ENCODE measurements at regions not wholly inside any gene's neighbourhood (a gene's known extent, or its start where the extent isn't known, plus 50 kb on each side); places are given as distances from the start of the nearest gene placed in this dataset.

DNA sequence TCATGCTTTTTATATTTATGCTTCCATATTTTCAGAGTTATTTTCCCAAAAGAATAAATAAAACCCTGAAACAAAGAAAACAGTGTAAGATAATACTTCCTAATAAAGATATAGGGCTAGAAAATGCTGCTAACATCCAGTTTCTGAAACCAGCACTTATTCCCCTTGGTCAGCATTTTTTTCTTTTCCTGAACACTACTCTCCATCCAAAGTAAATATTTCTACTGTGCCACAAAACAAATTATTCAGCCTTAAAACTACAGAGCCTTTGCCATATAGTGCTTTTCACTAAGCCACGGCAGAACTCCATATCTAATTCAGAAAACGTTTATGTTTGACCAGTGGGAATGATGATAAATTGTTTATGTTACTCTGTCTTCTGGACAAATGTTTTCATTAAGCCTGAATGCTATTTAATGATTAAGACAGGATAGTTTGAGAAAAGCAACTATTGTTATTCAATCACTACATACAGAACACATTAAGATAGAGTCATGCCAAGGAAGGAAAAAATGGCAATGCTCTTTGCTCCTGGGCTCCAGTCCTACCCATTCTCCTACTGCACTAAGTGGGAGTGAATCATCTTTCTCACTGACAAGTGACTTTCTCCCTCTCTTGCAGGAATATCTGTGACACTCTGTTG lies 723.9 kb downstream of the FAT4 start:
- no peak for DNase-seq (ENCODE audit: low read depth)

DNA sequence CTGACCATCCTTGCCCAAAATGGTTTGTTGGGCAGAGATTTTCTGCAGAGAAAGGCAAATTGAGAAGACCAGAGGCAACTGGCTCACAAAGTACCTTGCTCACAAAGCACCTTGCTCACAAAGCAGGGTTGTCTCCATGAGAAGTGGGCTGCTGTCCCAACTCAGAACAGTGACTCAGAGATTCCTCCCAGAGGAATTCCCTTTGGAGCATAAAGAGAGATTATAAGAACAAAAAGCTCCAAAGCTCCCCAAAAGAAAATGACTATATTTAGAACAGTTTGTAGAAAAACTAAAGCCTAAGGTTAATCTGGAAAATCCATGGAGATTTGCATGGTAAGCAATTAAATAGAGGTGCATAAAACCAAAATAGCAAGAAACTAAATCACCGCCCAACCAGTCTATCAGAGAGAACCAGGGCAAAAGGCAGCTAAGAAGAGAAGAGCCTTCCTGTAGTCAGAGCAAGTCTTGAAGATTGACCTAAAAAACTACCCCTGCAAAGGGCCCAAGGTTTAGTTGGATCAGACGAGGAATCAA lies 731.4 kb downstream of the FAT4 start:
- DNase-seq (ENCODE audit: low read depth), result no peak

DNA sequence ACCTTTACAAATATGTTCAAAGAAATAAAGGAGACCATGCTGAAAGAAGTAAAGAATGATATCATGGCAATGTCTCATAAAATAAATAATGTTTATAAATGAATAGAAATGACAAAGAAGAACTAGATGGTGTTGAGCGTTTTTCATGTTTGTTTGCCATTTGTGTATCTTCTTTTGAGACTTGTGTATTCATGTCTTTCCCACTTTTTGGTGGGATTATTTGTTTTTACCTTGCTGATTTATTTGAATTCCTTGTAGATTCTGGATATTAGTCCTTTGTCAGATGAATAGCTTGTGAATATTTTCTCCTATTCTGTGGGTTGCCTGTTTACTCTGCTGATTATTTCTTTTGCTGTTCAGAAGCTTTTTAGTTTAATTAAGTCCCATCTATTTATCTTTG lies 732.4 kb downstream of the FAT4 start:
- no peak for DNase-seq (ENCODE audit: low read depth)

DNA sequence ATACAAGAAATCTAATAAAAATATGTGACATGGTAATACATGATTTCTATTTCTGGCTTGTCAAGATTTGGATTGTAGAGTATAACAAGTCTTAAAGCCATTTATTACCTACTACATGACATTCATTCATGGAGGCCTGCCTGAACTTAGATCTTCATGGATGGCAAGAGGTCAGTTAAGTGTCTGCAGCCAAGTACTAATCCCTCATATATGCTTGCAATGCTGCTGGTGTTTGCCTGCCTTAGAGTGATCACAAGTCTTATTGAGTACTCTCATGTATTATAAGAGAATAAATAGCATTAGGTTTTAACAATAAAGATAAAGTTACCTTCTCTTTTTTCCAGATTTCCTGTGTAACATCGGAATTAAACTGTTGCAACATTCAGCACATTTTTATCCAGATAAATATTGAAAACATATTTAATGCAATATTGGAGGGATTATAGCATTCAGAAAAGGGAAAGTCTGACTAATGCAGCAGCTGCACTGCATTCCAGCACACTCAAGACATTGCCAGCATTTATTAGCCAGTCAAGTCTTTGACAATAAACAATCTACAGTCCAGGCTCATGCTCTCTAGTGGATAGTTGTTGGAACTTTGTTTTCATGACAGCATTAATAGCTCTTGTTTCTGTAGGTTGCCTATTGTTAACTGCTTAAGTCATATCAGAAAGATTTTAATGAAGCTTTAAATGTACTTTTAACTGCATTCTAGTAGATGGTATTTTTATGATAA lies 737.1 kb downstream of the FAT4 start:
- no peak for DNase-seq (ENCODE audit: low read depth)

DNA sequence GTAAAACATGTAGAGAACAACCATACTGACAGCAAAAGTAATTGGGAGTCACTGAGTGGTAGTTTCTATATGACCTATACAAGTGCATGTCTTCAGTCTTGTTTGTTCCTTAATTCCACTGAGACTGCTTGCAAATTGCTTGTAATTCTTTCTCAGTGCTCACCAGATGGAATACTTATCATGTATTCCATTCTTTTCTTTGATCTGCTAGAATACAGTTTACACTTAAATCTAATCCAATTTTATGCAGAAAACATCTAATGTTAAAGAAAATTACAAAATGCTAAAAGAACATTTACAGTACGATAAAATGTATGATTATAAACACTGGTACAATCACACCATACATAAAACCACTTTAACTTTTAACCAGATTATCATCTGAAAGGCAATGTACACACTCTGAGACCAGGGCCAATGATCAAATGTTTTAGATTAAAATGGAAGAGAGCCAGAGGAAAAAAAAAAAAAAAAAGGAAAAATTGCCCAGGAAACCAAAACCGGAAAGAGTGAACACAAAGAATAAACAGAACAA lies 741.4 kb downstream of the FAT4 start:
- no peak for DNase-seq (ENCODE audit: low read depth)

DNA sequence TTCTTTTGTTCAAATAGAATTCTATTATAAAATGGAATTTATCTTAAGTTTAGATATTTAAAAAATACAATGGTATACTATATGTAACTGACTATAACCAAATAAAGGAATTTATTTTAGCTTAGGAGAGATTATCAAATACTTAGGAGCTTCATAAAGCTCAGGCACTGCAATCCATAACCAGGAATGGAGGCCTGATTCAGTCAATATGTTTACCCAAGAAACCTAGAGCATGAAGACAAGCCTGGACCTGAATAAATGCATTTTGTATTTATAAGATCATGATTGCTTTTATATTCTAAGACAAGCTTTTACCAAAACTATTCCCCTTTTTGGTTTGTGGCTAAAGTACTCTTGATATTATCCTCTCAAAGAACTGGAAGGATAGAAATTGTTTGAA lies 742.6 kb downstream of the FAT4 start:
- DNase-seq (ENCODE audit: low read depth), result no peak

DNA sequence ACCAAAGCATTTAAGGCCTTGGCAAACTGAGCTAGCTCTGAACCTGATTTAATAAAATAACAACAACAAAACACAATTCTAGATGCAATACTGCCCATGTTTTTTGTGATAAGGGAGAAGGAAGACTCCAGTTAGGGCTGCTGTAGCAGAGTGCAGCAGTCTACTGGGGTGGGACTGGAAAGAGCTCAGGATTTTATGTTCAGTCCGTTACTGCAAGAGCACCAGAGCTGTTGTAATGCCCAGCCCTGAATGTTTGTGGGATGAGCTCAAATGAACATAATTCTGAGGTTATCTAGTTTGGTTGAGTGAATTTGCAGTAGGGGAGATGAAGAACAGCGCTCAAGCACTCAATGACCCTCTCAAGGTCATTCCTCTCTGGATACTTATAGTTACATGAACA lies 743.8 kb downstream of the FAT4 start:
- DNase-seq (ENCODE audit: low read depth), result no peak

DNA sequence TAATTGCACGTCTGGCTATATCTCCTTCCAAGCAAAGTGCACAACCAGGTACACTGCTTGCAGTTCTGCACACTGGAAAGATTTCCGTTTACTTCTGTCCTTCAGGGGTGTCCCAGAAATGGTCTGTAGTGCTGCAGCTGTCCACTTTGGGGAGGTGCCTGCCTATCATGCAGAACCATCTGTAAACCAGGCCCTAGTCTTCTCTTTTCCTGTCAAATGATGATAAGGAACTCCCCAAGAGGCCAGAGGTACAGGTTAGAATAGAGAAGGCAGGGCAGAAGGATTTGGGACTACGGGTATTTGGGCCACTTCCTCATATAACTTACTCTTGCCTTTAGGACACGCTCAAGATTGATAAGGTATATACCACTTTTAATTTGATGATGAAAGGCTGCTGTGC lies 746.9 kb downstream of the FAT4 start:
- DNase-seq (ENCODE audit: low read depth), result no peak

DNA sequence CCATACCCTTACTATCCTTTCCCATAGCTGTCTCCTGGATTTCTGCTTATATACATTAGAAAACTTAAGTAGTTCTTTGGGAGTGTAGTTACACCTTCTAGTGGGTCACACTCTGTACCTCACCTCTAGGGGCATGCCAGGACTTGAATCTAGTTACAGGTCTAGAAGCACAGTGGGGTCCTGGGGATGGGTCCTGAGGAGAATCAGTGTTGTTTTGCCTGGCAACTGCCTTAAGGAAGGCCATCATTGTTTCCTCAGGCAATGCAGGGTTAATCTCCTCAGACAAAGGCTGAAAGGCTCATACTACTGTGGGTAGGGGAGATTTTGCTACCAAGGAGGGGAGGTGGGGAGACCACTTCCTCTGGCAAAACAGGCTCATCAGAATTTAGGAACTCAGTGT lies 750.3 kb downstream of the FAT4 start:
- DNase-seq (ENCODE audit: low read depth), result no peak

DNA sequence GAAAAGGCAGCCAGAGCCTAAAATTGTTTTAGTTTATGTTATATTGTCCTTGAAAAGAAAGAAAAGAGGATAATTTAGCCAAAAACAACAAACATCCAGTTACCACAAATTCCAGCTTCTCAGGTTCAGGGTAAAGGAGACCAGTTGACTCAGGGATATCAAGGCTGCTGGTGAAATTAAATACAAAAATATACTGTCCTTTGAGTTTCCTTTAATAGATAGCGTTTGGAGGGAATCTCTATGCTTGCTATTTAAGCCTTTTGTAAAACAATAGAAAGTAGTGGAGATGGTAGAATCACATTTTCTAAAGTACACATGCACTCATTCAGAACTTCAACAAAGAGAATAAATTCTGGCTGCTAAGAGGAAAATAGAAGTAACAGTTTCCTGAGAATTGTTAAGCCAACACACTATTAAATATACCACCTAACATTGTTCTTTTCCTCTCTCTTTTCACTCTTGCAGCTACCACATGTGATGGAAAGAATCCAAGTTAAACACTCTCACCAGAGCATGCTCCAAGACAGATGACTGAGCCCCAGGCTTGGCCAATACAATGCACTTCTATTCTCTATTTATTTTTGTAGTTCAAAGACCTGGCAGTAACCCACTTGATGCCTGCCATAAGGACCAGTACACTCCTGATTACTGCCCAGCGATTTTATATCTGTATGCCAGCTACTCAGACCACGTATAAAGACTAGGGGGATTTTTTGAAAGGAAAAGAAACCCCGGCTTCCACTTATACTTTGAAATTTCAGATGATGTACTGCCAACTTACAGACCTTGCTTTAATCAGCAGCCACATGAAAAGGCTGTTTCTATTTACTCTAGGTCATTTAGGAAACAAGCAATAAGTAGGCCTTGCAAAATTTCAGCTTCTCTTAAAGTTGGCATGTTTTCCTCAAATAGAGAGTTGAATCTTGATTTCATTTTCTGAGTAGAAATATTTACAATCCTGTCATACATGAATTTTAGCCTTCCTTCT lies 756.9 kb downstream of the FAT4 start:
- DNase-seq (ENCODE audit: low read depth), result no peak

DNA sequence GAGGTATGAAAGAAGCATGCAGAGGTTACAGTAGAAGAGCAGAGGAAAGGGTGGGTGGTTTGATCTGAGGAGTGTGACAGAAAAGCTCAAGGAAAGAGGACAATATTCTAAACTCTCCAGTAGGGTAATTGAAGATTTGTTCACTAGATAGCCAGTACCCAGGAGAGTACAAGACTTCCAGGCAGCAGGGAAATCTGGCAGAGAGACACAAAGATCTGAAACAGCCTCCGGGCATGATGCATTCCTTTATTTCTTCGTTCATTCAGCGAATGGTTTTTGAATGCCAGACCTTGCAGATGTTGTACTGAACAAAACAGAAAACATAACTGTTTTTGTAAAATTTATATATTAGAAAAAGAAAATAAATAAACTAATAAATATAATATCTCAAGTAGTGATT lies 766.6 kb downstream of the FAT4 start:
- DNase-seq (ENCODE audit: low read depth), result no peak

DNA sequence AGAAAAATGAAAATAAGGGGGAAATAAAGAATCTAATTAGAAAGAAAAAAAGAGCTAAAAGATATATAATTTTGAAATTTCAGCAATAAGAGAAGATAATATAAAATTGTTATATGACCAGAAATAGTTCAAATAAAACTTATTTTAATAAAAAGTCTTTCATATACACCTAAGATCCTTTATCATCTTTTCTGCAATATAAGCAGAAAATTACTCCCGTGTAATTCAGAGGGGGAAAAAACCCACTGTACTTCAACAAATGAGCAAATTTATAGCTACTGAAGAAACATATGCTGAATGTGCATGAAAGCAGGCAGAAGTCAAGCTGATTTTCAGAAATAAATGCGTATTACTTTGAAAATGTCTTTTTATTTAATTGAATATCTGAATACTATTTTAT lies 771.3 kb downstream of the FAT4 start:
- DNase-seq (ENCODE audit: low read depth), result no peak

DNA sequence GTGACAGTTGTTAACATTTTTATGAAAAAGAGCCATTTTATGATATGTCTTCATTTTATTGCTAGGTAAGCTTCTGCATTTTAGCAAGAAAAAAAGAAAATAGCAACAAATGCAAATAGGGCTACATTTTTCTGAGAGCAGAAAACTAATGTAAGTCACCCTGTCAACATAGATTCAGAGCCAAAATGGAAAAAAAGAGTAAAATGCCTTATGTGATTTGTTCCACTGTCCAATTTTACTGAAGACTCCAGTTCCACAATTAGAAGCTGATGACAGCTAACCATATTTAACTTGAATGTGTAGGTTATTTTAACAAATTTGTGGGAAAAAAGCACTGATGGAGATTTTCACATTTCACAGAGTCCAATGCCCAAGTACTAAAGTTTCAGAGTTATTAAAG lies 772.3 kb downstream of the FAT4 start:
- DNase-seq (ENCODE audit: low read depth), result no peak

DNA sequence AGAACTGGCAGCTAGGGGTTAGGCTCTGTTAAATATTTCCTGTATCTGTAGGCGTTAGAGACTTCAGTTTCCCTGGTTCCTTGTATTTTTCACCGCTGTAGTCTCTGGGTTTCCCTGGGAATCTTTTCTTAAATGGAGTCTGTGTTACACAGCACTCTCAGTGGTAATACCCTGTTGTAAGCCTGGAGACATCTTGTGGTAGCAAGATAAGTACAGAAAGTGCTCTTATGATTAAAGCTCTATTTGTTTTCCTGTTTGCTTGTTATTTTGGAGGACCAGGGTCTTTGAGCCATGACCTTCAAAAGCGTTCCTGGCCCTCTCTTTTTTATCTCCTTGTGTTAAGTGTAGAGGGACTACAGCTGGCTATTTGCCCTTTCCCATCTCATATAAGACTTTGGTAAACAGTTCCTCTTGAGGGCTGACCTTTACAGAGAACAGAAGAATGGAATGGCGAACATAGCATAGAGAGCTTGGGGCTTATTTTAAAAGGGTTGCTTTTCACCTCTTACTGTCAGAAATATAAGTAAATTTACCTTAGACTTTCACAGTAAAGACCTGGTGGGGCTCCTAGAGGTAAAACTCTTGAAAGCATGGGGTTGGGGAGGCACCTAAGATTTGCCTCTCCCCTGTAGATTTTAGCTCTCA lies 782.5 kb downstream of the FAT4 start:
- DNase-seq (ENCODE audit: low read depth), result no peak

DNA sequence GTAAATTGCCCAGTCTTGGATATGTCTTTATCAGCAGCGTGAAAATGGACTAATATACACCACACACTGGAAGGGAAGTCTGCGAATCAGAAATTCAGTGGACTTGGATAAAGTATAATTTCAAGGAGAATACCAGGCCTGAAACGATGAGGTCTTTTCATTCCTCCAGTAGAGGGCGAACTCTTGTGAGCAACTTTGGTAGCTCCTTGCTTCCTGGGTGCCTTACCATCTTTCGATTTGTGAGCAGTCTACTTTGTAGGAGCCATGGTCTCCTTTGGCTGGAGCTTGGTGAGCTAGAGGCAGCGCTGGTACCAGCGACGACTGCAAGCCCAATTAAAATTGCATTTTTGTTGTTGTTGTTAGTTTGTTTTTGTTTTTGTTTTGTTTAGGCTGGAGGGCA lies 791.9 kb downstream of the FAT4 start:
- no peak for DNase-seq (ENCODE audit: low read depth)

DNA sequence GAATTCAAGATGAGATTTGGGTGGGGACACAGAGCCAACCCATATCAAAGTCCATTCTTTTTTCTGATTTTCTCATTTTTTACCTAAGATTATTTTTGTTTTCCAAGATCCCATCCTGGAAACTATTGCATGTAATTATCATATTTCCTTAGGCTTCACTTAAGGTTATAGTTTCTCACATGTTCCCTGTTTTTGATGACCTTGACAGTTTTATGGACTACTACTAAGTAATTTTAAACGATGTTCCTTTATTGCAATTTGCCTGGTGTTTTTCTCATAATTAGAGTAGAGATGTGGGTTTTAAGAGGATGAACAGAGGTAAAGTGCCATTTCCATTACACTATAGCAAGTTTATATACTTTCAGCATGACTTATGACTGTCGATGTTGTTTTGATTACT lies 795.1 kb downstream of the FAT4 start:
- no peak for DNase-seq (ENCODE audit: low read depth)

DNA sequence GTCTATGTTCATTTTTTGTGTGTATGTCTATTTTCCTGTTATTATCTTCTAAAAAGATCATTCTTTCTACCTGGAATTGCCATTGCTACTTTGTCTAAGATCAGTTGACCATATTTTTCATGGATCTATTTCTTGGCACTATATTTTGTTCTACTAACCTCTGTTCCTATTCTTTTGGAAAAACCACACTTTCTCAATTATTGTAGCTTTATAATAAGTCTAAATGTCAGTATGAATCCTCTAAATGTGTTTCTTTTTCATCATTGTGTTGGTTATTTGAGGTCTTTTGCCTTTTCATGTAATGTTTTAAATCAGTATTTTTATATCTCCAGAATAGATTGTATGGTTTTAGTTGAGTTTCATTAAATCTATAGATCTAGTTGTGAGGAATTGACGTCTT lies 798.3 kb downstream of the FAT4 start:
- DNase-seq (ENCODE audit: low read depth), result no peak

DNA sequence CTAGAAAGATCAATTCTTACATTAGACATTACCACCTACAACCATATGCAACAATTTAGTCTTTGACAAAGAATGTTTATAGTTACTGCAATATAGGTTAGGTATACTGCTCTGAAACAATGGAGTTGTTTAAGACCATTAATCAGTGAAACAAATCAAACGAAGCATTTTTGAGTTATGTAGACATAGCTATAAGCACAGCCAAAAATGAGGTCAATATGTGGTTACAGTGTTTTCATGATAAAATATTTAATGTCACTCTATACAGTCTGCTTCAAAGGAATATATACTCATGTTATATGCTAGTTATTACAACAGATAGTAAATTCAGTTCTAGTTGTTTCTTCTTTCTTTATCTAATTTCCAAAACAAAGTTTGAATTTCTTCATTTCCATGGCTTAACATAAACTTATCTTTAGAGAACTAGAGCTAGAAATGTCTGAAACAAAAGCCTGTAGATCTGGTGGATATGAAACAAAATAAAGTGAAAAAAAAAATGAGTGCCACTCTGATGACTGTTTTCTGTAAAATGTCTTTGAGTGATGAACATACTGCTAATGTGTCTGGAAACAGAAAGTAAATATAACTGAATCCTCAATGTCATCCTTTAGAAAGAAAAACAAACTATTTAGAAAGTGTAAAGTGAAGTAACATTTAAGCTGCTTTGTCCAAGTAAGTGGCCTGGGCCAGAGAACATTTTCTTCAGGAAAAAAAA lies 809.0 kb downstream of the FAT4 start:
- DNase-seq (ENCODE audit: low read depth), result no peak

DNA sequence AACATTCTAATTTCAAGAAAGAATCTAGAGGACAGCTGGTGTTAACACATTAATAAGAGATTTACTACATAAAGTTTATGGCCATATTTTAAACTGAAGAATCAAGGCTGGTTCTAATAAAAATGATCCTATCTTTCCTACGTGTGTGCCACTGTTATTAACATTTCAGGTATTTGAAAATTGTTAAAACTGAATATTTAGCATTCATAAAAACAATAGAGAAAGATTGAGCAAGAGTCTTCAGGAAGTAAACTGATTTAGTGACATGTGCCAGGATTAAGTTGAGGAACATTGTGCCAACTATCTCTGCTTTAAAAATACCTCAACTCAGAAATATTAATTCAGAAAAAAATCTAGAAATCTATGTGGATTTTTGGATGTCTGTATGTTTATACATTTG lies 810.1 kb downstream of the FAT4 start:
- no peak for DNase-seq (ENCODE audit: low read depth)

DNA sequence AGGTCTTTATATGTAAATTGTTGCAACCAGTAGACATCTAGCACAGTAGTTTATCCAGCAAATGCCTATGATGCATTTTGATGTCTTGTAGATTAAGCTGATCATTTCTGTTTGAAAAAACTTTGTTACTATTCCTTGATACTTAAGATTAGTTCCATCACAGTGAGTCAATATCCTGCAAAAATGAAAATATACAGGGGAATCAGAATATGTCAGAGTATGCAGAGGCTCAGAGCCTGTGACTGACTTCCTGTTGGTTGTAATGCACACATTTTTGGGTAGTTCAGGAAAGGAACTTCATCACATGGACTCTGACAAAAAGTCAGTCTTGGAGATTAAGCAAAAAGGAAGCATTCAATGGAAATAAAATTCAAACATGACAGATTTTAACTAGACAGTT lies 815.5 kb downstream of the FAT4 start:
- no peak for DNase-seq (ENCODE audit: low read depth)

Data from activated T-cell treated with anti-CD3 and anti-CD28 coated beads for 24 hours (primary cell).